AG09319 (cell line): ENCODE measurements at regions not wholly inside any gene's neighbourhood (a gene's known extent, or its start where the extent isn't known, plus 50 kb on each side); places are given as distances from the start of the nearest gene placed in this dataset.

Source experiments
- DNase-seq: peaks from one replicate; pipeline ENCODE4 v3.0.0-alpha.2; 2010; ENCODE audit warnings: low read depth; ENCODE audit errors: extremely low read depth
- TF ChIP-seq, protein P1 (sequence below): IDR thresholded peaks from 2 replicates; pipeline ENCODE4 v1.5.1; 2011; ENCODE audit warnings: low read depth, mild to moderate bottlenecking, inconsistent platforms, low read length, moderate library complexity

- no peak for DNase-seq
- TF ChIP-seq, protein P1, sequence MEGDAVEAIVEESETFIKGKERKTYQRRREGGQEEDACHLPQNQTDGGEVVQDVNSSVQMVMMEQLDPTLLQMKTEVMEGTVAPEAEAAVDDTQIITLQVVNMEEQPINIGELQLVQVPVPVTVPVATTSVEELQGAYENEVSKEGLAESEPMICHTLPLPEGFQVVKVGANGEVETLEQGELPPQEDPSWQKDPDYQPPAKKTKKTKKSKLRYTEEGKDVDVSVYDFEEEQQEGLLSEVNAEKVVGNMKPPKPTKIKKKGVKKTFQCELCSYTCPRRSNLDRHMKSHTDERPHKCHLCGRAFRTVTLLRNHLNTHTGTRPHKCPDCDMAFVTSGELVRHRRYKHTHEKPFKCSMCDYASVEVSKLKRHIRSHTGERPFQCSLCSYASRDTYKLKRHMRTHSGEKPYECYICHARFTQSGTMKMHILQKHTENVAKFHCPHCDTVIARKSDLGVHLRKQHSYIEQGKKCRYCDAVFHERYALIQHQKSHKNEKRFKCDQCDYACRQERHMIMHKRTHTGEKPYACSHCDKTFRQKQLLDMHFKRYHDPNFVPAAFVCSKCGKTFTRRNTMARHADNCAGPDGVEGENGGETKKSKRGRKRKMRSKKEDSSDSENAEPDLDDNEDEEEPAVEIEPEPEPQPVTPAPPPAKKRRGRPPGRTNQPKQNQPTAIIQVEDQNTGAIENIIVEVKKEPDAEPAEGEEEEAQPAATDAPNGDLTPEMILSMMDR: no peak
These were observed 460.9 kb downstream of the RIT2 start for GRCh38 chr18:42654556-42654955.

DNA sequence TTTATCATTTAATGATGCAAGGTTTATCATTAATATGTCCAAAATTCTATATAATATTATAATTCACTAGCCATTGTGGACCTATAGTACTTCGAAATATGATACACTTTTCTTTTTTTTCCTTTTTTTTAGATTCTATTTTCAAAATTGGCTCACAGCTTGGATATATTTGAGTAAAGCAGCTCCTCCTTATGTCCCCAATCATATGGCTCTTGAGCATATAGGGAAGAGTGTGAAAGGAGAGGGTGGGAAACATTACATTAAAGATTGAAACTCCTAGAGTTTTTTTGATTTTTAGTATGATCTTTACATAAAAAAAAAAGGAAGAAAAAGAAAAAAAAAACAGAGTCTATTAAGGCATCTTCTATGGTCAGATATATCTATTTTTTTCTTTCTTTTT lies 457.9 kb downstream of the RIT2 start:
- no peak for DNase-seq

DNA sequence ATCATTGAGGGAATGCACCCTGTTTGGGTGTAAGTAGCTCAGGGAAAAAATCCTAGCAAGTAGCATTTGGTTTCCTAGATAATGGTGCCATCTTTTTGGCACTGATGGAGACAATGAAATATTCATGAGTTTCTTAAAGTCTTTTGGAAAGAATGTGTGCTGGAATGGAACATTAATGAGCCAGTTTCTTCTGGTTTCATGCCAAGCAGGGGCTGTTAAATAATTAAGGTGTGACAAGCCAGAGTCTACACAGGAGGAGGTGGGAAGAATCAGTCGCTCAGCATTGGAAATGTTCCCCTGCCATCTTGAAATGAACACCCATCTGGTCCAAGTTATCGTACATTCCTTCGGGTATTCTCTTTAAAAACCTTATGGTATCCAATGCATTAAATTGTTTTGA lies 457.3 kb downstream of the RIT2 start:
- TF ChIP-seq, protein P1: no peak
- no peak for DNase-seq

More for the DNA sequence above, 457.9 kb downstream of the RIT2 start:
- TF ChIP-seq, protein P1: no peak

- DNase-seq: no peak
- TF ChIP-seq, protein P1: no peak
These were observed 456.3 kb downstream of the RIT2 start for GRCh38 chr18:42659187-42659586.

DNA sequence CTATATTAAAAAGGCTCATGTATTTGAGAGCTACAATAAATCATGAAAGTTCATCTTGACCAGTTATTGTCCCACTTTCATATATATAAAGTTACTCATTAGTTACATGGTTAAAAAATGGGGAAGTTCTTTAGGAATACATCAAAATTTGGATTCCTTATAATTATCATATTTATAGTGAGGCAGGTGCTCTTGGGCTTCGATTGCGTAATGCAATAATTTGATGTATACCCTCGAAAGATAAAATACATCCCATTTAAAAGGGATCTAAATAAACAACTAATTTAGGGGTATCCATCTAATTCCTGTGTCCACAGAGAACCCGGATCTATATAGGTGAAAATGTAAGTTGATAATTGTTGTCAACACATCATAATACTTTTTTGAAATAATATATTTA lies 444.6 kb downstream of the RIT2 start:
- no peak for DNase-seq
- TF ChIP-seq, protein P1: no peak

DNA sequence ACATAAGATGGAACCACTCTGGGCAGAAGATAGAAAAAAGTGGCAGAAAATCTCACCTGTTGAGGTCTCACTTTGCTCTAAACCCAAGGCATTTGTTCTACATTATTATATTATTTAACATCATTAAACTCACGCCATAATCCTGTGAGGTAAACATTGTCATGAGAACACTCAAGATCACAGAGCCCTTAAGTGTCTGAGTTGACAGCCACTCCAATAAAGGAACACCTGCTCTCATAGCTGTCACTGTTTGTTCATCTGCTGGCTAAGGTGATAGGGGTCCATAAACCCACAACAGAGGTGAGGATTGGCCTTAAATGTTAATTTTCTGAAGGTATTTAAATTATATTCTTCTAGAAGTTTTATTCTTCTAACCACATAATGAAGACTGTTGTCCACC lies 439.7 kb downstream of the RIT2 start:
- DNase-seq: no peak
- TF ChIP-seq, protein P1: no peak

- no peak for DNase-seq
- TF ChIP-seq, protein P1: no peak
These were observed 432.4 kb downstream of the RIT2 start for GRCh38 chr18:42683094-42683493.

DNA sequence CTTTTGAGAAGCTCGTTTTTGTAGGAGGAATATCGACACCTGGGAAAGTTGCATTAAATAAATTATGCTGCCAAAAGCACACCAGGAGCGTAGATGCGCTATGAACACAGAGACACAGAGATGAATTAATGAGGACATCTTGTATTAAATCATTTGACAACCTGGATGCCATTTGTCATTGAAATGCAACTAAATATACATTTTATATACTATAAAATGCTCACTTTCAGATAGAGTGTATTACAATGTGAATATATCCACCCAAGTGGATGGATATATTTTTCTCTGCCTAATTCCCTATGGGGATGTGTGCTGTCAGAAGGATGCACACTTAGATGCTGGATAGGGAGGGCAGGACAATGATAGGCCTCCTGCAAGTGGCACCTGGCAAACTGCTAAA lies 426.2 kb downstream of the RIT2 start:
- no peak for DNase-seq
- TF ChIP-seq, protein P1: no peak
